HepG2 (cell line): ENCODE measurements at regions not wholly inside any gene's neighbourhood (a gene's known extent, or its start where the extent isn't known, plus 50 kb on each side); places are given as distances from the start of the nearest gene placed in this dataset.

ENCODE experiments used
- CREB1 ChIP-seq, 2 experiments: fragments of 450-650 bp in 1 of 2; IDR thresholded peaks; 2 replicates each; pipeline ENCODE4 v1.6.1; 2016 to 2017; ENCODE audit warnings: control low read depth in 1 of 2, mild to moderate bottlenecking in 1 of 2, missing compliant biosample characterization in 1 of 2, missing genetic modification characterization in 1 of 2
- FOSL1 ChIP-seq: sonication (generic); formaldehyde crosslinking; IDR thresholded peaks from 2 replicates; pipeline ENCODE4 v1.9.0; 2021; ENCODE audit warnings: missing genetic modification reagents, borderline replicate concordance
- FOXK2 ChIP-seq: fragments of 450-650 bp; IDR thresholded peaks from 2 replicates; pipeline ENCODE4 v1.6.1; 2016
- GMEB2 ChIP-seq: IDR thresholded peaks from 2 replicates; pipeline ENCODE4 v1.6.1; 2016; ENCODE audit warnings: missing biosample characterization, missing genetic modification reagents, low read depth
- HNRNPK ChIP-seq: fragments of 200-400 bp; formaldehyde crosslinking; IDR thresholded peaks from 2 replicates; pipeline ENCODE4 v1.6.1; 2018; ENCODE audit warnings: low read length, low read depth, moderate library complexity, mild to moderate bottlenecking; ENCODE audit not compliant: poor library complexity, severe bottlenecking
- JUNB ChIP-seq: sonication (generic); formaldehyde crosslinking; IDR thresholded peaks from 2 replicates; pipeline ENCODE4 v1.8.0; 2022; ENCODE audit warnings: missing genetic modification reagents, mild to moderate bottlenecking, borderline replicate concordance
- NFIC ChIP-seq: IDR thresholded peaks from 2 replicates; pipeline ENCODE4 v1.6.1; 2012; ENCODE audit warnings: mild to moderate bottlenecking, low read length, inconsistent platforms
- POLR2A ChIP-seq, 2 experiments: IDR thresholded peaks; 2 replicates each; pipeline ENCODE4 v1.6.1; 2011; ENCODE audit warnings: low read depth in 2 of 2, low read length in 2 of 2, mild to moderate bottlenecking in 1 of 2, moderate library complexity in 1 of 2; ENCODE audit not compliant: insufficient read depth in 1 of 2
- RELA ChIP-seq: sonication (generic); formaldehyde crosslinking; IDR thresholded peaks from 2 replicates; pipeline ENCODE4 v1.4.0; 2020; ENCODE audit warnings: missing genetic modification reagents
- SUZ12 ChIP-seq: fragments of 150-350 bp; IDR thresholded peaks from 2 replicates; pipeline ENCODE4 v1.6.1; 2014; ENCODE audit warnings: low read depth, low read length
- ZNF121 ChIP-seq: sonication (generic); formaldehyde crosslinking; IDR thresholded peaks from 2 replicates; pipeline ENCODE4 v1.5.0; 2020; ENCODE audit warnings: mild to moderate bottlenecking, missing genetic modification reagents
- ZNF24 ChIP-seq: fragments of 450-650 bp; IDR thresholded peaks from 2 replicates; pipeline ENCODE4 v1.6.1; 2017; ENCODE audit warnings: antibody characterized with exemption, mild to moderate bottlenecking
- ZNF44 ChIP-seq: sonication (generic); formaldehyde crosslinking; IDR thresholded peaks from 2 replicates; pipeline ENCODE4 v1.5.1; 2020; ENCODE audit warnings: mild to moderate bottlenecking, missing genetic modification reagents
- TF ChIP-seq, protein P1 (sequence below): sonication (generic); formaldehyde crosslinking; IDR thresholded peaks from 2 replicates; pipeline ENCODE4 v1.5.0; 2020; ENCODE audit warnings: mild to moderate bottlenecking, missing genetic modification reagents, moderate library complexity

GRCh38 chr6:15905488-15906419, 223.1 kb upstream of the MYLIP start:
- TF ChIP-seq ZNF24, result no peak
- no peak for TF ChIP-seq FOSL1 (CRISPR knock-in tag)
- no peak for TF ChIP-seq JUNB (CRISPR knock-in tag)
- TF ChIP-seq HNRNPK, result no peak
- no peak for TF ChIP-seq RELA (CRISPR knock-in tag)
- no peak for TF ChIP-seq SUZ12
- TF ChIP-seq GMEB2 (CRISPR knock-in tag), result no peak
- TF ChIP-seq, protein P1, sequence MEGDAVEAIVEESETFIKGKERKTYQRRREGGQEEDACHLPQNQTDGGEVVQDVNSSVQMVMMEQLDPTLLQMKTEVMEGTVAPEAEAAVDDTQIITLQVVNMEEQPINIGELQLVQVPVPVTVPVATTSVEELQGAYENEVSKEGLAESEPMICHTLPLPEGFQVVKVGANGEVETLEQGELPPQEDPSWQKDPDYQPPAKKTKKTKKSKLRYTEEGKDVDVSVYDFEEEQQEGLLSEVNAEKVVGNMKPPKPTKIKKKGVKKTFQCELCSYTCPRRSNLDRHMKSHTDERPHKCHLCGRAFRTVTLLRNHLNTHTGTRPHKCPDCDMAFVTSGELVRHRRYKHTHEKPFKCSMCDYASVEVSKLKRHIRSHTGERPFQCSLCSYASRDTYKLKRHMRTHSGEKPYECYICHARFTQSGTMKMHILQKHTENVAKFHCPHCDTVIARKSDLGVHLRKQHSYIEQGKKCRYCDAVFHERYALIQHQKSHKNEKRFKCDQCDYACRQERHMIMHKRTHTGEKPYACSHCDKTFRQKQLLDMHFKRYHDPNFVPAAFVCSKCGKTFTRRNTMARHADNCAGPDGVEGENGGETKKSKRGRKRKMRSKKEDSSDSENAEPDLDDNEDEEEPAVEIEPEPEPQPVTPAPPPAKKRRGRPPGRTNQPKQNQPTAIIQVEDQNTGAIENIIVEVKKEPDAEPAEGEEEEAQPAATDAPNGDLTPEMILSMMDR, result no peak
- no peak for TF ChIP-seq POLR2A (IDR thresholded peaks at IDR 0.05; ENCODE audit: insufficient read depth in 1 of 2, low read depth in 2 of 2, low read length in 2 of 2)
- TF ChIP-seq ZNF121 (CRISPR knock-in tag), result no peak
- no peak for TF ChIP-seq FOXK2
- no peak for TF ChIP-seq NFIC
- no peak for TF ChIP-seq ZNF44 (CRISPR knock-in tag)
- no peak for TF ChIP-seq CREB1 (IDR thresholded peaks at IDR 0.05)
- no peak for TF ChIP-seq CREB1 (CRISPR knock-in tag; IDR thresholded peaks at IDR 0.05)
